Cardiac fibroblast (primary cell): ENCODE measurements at regions not wholly inside any gene's neighbourhood (a gene's known extent, or its start where the extent isn't known, plus 50 kb on each side); places are given as distances from the start of the nearest gene placed in this dataset.

Experiments
- DNase-seq, 2 donors: peaks; one replicate each; pipeline versions ENCODE4 v3.0.0 to v3.0.0-alpha.2; 2010; ENCODE audit warnings: low read depth in 2 of 2
- H3K4me3 ChIP-seq, 2 donors: replicated peaks in 1 of 2; 1 replicate in 1 of 2; 2 replicates in 1 of 2; pipeline ENCODE4 v1.5.1; 2011; ENCODE audit warnings: low read depth in 2 of 2, low read length in 2 of 2, mild to moderate bottlenecking in 2 of 2, moderate library complexity in 1 of 2
- CTCF ChIP-seq: IDR thresholded peaks from one replicate; pipeline ENCODE4 v1.5.1; 2011; ENCODE audit warnings: low read depth, mild to moderate bottlenecking, low read length, inconsistent platforms

- no peak overlapping the region for H3K4me3 ChIP-seq
- DNase-seq = no peak
- TF ChIP-seq CTCF = no peak
Observed at GRCh38 chr1:221910222-221910621, 168.3 kb upstream of the DUSP10 start.

DNA sequence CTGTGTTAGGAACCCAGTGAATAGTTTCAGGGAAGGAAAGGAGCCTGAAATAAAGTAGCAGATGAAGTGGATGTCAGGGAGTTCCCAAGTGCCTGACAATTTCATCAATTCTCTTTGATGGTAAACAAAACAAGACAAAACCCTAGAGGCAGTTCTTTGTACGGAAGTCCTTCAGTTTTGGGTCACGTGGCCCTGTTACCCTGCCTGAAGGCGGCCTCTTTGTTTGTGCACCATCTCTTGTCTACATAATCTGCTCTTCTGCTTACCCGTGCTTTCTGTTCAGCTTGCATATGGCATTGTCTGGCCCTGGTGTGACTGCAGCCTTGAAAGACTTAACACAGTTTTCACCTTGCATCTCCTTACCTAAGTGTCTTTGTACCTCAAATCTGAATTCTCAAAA is 166.7 kb upstream of the DUSP10 start:
- DNase-seq = no peak
- no peak for TF ChIP-seq CTCF
- H3K4me3 ChIP-seq = no peak overlapping the region

DNA sequence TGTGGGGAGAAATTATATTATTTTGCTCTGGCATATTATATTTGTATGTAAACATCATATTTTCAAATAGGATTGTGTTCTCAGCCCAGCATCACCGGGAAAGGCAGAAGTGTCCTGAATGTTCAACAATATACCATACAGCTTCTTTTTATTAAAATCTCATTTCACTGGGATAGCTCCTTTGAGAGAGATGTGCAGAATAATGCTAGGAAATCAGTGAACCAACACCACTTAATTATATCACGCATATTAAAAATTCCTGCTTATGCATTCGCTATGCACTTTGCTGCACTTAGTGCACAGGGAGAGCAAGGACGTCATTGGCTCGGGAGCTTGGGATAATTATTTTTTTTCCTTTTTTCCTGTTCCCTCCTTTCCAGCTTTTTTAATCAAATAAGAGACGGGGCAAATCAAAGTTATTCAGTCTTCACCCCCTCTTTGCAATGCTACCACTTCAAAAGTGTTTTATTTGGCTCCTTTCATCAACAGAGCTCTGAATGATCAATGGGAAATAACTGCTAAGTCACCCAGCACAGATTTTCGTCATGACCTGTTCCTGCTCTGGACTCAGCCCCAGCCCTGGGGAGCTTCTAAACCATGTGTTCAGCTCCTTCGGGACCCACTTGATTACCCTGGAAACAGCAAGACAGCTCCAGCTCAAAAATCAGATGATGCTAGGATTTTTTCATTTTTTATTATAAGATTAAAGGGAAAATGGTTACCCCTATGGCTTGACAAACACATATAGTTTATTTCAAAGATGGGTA is 165.5 kb upstream of the DUSP10 start:
- DNase-seq = peak in 1 of 2 donors; percentile 19
- no peak overlapping the region for H3K4me3 ChIP-seq
- no peak for TF ChIP-seq CTCF

- H3K4me3 ChIP-seq = no peak overlapping the region
- no peak for DNase-seq
- no peak for TF ChIP-seq CTCF
Observed at GRCh38 chr1:221905802-221906201, 163.9 kb upstream of the DUSP10 start.

DNA sequence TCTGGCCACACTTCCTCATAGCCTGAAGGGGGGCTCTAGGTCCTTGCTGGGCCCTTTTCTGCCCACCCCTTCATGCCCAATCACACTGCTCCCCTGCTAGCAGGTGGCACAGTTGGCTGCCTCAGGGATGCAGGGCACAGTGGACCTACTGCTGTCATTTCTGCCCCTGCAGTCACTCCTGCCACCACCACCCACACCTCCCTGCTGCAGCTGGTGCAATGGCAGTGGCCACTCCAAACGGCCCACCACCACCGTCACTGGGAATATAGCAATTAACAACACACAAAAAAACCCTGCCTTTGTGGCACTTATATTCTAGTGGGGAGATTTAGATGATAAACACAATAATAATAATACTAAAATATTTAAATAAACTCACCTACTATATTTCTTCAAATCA is 162.4 kb upstream of the DUSP10 start:
- TF ChIP-seq CTCF = no peak
- no peak overlapping the region for H3K4me3 ChIP-seq
- no peak for DNase-seq

- no peak overlapping the region for H3K4me3 ChIP-seq
- DNase-seq = no peak
- no peak for TF ChIP-seq CTCF
Observed at GRCh38 chr1:221903594-221903993, 161.7 kb upstream of the DUSP10 start.

GRCh38 chr1:221902961-221903360 is 161.1 kb upstream of the DUSP10 start:
- H3K4me3 ChIP-seq = no peak overlapping the region
- no peak for DNase-seq
- no peak for TF ChIP-seq CTCF
